ENCODE measurements at regions not wholly inside any gene's neighbourhood (a gene's known extent, or its start where the extent isn't known, plus 50 kb on each side); places are given as distances from the start of the nearest gene placed in this dataset.

- no peak for TF ChIP-seq POLR2A (IDR thresholded peaks at IDR 0.05)
- TF ChIP-seq POLR2AphosphoS5 (IDR thresholded peaks at IDR 0.05), result no peak
These were observed 224.8 kb upstream of the IL12B start for GRCh38 chr5:159555084-159555483.
